Astrocyte (in vitro differentiated cells and primary cell): ENCODE measurements at regions not wholly inside any gene's neighbourhood (a gene's known extent, or its start where the extent isn't known, plus 50 kb on each side); places are given as distances from the start of the nearest gene placed in this dataset.

Experiments
- DNase-seq: peaks from one replicate; pipeline ENCODE4 v3.0.0-alpha.2; 2010; ENCODE audit warnings: low read depth
- FAIRE-seq: peaks from 2 replicates; lab custom pipeline; 2011; peaks lifted over from hg19 to GRCh38; lab: Jason Lieb, UNC
- H2AFZ ChIP-seq: 2 replicates; pipeline ENCODE4 v1.6.0; 2012; ENCODE audit warnings: low read depth, low read length, inconsistent platforms
- H3K27ac ChIP-seq: 2 replicates; pipeline ENCODE4 v1.5.1; 2011; ENCODE audit warnings: low read depth, low read length, inconsistent platforms
- H3K27me3 ChIP-seq: 2 replicates; pipeline ENCODE4 v1.6.0; 2011; ENCODE audit warnings: low read length, inconsistent platforms; ENCODE audit not compliant: insufficient read depth
- H3K36me3 ChIP-seq: 2 replicates; pipeline ENCODE4 v1.5.1; 2011; ENCODE audit warnings: low read length, inconsistent platforms; ENCODE audit not compliant: insufficient read depth
- H3K4me1 ChIP-seq: 2 replicates; pipeline ENCODE4 v1.5.1; 2011; ENCODE audit warnings: low read length, inconsistent platforms; ENCODE audit not compliant: insufficient read depth
- H3K4me2 ChIP-seq: 2 replicates; pipeline ENCODE4 v1.6.0; 2012; ENCODE audit warnings: low read length, inconsistent platforms
- H3K4me3 ChIP-seq: 2 replicates; pipeline ENCODE4 v1.5.1; 2011; ENCODE audit warnings: low read depth, mild to moderate bottlenecking, low read length, inconsistent platforms; ENCODE audit not compliant: insufficient read depth
- H3K79me2 ChIP-seq: 2 replicates; pipeline ENCODE4 v1.6.0; 2012; ENCODE audit warnings: mild to moderate bottlenecking, low read length, inconsistent platforms; ENCODE audit not compliant: insufficient read depth
- H3K9ac ChIP-seq: 2 replicates; pipeline ENCODE4 v1.6.0; 2012; ENCODE audit warnings: mild to moderate bottlenecking, low read length, inconsistent platforms
- H3K9me3 ChIP-seq: 2 replicates; pipeline ENCODE4 v1.5.1; 2012; ENCODE audit warnings: low read depth, mild to moderate bottlenecking, low read length, inconsistent platforms; ENCODE audit not compliant: insufficient read depth
- H4K20me1 ChIP-seq: 2 replicates; pipeline ENCODE4 v1.6.0; 2012; ENCODE audit warnings: low read length, inconsistent platforms; ENCODE audit not compliant: insufficient read depth
- H3K27ac Mint-ChIP-seq: one replicate; pipeline ENCODE4 v1.8.0; 2021; ENCODE audit warnings: mild to moderate bottlenecking, mixed read lengths; ENCODE audit not compliant: unreplicated experiment
- H3K27me3 Mint-ChIP-seq: one replicate; pipeline ENCODE4 v1.8.0; 2021; ENCODE audit warnings: low read depth, mixed read lengths; ENCODE audit not compliant: unreplicated experiment
- H3K36me3 Mint-ChIP-seq: one replicate; pipeline ENCODE4 v1.8.0; 2021; ENCODE audit warnings: low read depth, mixed read lengths; ENCODE audit not compliant: unreplicated experiment
- H3K4me1 Mint-ChIP-seq: one replicate; pipeline ENCODE4 v1.8.0; 2021; ENCODE audit warnings: low read depth, mixed read lengths; ENCODE audit not compliant: unreplicated experiment
- H3K4me3 Mint-ChIP-seq: one replicate; pipeline ENCODE4 v1.8.0; 2021; ENCODE audit warnings: mild to moderate bottlenecking, moderate library complexity, mixed read lengths; ENCODE audit not compliant: unreplicated experiment
- H3K9me3 Mint-ChIP-seq: one replicate; pipeline ENCODE4 v1.8.0; 2021; ENCODE audit warnings: mild to moderate bottlenecking, mixed read lengths; ENCODE audit not compliant: unreplicated experiment
- EZH2 ChIP-seq: IDR thresholded peaks from 2 replicates; pipeline ENCODE4 v1.6.1; 2012; ENCODE audit warnings: mild to moderate bottlenecking, low read length, inconsistent platforms; ENCODE audit not compliant: insufficient read depth
- TF ChIP-seq, protein P1 (sequence below): IDR thresholded peaks from 2 replicates; pipeline ENCODE4 v1.5.1; 2011; ENCODE audit warnings: low read depth, mild to moderate bottlenecking, inconsistent platforms, low read length, moderate library complexity; ENCODE audit not compliant: insufficient read depth

DNA sequence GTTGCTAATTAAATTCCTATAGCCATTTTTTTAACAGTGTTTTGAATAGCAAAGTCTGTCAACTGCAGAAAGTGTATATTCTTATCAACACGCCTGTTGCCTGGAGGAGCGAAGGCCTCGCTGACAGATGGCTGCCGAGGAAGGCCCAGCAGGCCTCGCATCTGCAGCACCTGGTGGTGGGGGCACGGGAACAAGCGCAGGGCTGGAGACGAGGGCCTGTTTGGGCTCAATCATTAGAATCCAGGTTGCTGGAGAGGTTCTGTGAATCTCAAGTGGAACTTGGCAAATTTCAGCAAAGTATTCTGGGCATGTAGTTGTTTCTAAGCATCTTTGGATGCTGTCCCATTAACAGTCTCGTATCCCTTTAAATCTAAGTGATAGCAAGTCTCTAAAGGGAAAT, 66.1 kb upstream of the FAM204A start:
- Mint-ChIP-seq H3K4me3 (no peak overlapping the region), H3K4me1 (peaks cover 8% of the 10 kb centered on the region), H3K9me3 (no peaks in the 10 kb centered on the region), H3K27me3 (peaks cover 7% of the 10 kb centered on the region), H3K27ac (no peak overlapping the region), H3K36me3 (no peaks in the 10 kb centered on the region)
- H3K9ac ChIP-seq = no peak overlapping the region
- no peak overlapping the region for H3K4me2 ChIP-seq
- DNase-seq (no peak), FAIRE-seq (peak; percentile 29)
- H2AFZ ChIP-seq = no peak overlapping the region
- no peaks in the 10 kb centered on the region for H4K20me1 ChIP-seq
- H3K4me1 ChIP-seq = no peaks in the 10 kb centered on the region
- no peaks in the 10 kb centered on the region for H3K79me2 ChIP-seq
- H3K27me3 ChIP-seq = peaks cover 2% of the 10 kb centered on the region
- no peaks in the 10 kb centered on the region for H3K36me3 ChIP-seq
- H3K9me3 ChIP-seq = no peaks in the 10 kb centered on the region
- no peak overlapping the region for H3K4me3 ChIP-seq
- TF ChIP-seq, protein P1, sequence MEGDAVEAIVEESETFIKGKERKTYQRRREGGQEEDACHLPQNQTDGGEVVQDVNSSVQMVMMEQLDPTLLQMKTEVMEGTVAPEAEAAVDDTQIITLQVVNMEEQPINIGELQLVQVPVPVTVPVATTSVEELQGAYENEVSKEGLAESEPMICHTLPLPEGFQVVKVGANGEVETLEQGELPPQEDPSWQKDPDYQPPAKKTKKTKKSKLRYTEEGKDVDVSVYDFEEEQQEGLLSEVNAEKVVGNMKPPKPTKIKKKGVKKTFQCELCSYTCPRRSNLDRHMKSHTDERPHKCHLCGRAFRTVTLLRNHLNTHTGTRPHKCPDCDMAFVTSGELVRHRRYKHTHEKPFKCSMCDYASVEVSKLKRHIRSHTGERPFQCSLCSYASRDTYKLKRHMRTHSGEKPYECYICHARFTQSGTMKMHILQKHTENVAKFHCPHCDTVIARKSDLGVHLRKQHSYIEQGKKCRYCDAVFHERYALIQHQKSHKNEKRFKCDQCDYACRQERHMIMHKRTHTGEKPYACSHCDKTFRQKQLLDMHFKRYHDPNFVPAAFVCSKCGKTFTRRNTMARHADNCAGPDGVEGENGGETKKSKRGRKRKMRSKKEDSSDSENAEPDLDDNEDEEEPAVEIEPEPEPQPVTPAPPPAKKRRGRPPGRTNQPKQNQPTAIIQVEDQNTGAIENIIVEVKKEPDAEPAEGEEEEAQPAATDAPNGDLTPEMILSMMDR = no peak
- no peak for TF ChIP-seq EZH2
- no peak overlapping the region for H3K27ac ChIP-seq

DNA sequence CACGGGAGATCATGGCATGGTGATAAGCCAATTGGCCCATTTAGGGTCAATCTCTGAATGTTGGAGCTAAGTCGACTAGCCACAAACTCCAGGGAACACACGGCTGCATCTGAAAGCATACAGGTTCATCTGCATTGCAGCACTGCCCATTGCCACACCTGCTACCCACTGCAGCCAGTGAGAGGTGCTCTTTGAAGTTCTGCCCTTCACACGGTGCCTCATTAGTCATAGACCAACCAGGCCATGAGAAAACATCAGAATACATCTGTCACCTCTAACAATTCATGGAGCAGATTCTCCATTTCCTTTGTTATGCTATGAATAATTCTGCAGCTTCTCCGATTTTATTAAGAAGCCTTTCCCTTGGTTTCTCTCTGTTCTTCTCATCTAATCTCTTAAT, 65.7 kb upstream of the FAM204A start:
- no peaks in the 10 kb centered on the region for H3K36me3 Mint-ChIP-seq
- H3K4me1 ChIP-seq = no peaks in the 10 kb centered on the region
- no peak overlapping the region for H3K4me2 ChIP-seq
- H3K36me3 ChIP-seq = no peaks in the 10 kb centered on the region
- no peak overlapping the region for H2AFZ ChIP-seq
- H4K20me1 ChIP-seq = no peaks in the 10 kb centered on the region
- TF ChIP-seq, protein P1 = no peak
- no peak for TF ChIP-seq EZH2
- H3K9me3 Mint-ChIP-seq = no peaks in the 10 kb centered on the region
- peaks cover 7% of the 10 kb centered on the region for H3K27me3 Mint-ChIP-seq
- H3K27ac Mint-ChIP-seq = no peak overlapping the region
- DNase-seq = no peak
- H3K79me2 ChIP-seq = no peaks in the 10 kb centered on the region
- no peak overlapping the region for H3K27ac ChIP-seq
- H3K4me1 Mint-ChIP-seq = peaks cover 5% of the 10 kb centered on the region
- no peak overlapping the region for H3K4me3 Mint-ChIP-seq
- H3K4me3 ChIP-seq = no peak overlapping the region
- peaks cover 2% of the 10 kb centered on the region for H3K27me3 ChIP-seq
- no peak overlapping the region for H3K9ac ChIP-seq
- no peaks in the 10 kb centered on the region for H3K9me3 ChIP-seq
- no peak for FAIRE-seq

DNA sequence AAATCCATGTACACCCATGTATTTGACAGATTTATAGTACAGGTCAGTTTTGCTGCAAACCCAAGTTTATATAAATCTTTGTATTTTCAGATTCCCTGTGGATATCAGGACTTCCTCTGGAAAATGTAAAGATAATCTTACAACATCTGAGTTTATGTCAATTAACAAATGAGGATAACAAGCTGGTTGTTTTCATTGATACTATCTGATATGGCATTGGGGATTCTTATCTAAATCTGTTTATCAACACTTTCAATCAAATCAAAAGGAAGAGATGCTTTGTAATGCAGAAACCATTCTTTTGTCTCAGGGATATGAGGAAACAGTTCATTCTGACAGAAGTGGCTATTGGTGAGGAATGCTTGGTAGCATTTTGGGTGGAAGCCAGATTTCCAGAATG, 64.9 kb upstream of the FAM204A start:
- Histone ChIP-seq H3K4me1 (no peaks in the 10 kb centered on the region), H3K9me3 (no peaks in the 10 kb centered on the region), H3K4me3 (no peak overlapping the region), H3K36me3 (no peaks in the 10 kb centered on the region), H4K20me1 (no peaks in the 10 kb centered on the region), H3K27ac (no peak overlapping the region), H2AFZ (no peak overlapping the region), H3K27me3 (peaks cover 2% of the 10 kb centered on the region), H3K9ac (no peak overlapping the region), H3K4me2 (no peak overlapping the region), H3K79me2 (no peaks in the 10 kb centered on the region)
- no peaks in the 10 kb centered on the region for H3K9me3 Mint-ChIP-seq
- peaks cover 7% of the 10 kb centered on the region for H3K27me3 Mint-ChIP-seq
- DNase-seq (no peak), FAIRE-seq (no peak)
- no peak overlapping the region for H3K4me3 Mint-ChIP-seq
- no peak for TF ChIP-seq EZH2
- no peak overlapping the region for H3K27ac Mint-ChIP-seq
- no peaks in the 10 kb centered on the region for H3K36me3 Mint-ChIP-seq
- peaks cover 5% of the 10 kb centered on the region for H3K4me1 Mint-ChIP-seq
